Spleen (tissue), 11 donors: ENCODE measurements at regions not wholly inside any gene's neighbourhood (a gene's known extent, or its start where the extent isn't known, plus 50 kb on each side); places are given as distances from the start of the nearest gene placed in this dataset.

Experiments used
- DNase-seq: peaks from one replicate; pipeline ENCODE4 v3.0.0-alpha.2; 2020
- H3K27ac ChIP-seq, 8 donors: fragments of 200-600 bp; sonication (generic) in 7 of 8; 1 replicate in 4 of 8; 2 replicates in 4 of 8; pipeline versions ENCODE4 v1.5.0 to v1.8.0; 2016 to 2021; ENCODE audit warnings: inconsistent platforms in 4 of 8, mild to moderate bottlenecking in 4 of 8, moderate library complexity in 1 of 8
- H3K27me3 ChIP-seq, 7 donors: fragments of 200-600 bp; sonication (generic) in 6 of 7; replicated peaks in 1 of 7; 1 replicate in 4 of 7; 2 replicates in 3 of 7; pipeline versions ENCODE4 v1.5.0 to v1.8.0; 2016 to 2021; ENCODE audit warnings: inconsistent platforms in 3 of 7, mild to moderate bottlenecking in 1 of 7
- H3K36me3 ChIP-seq, 6 donors: fragments of 200-600 bp; sonication (generic) in 5 of 6; 1 replicate in 4 of 6; 2 replicates in 2 of 6; pipeline versions ENCODE4 v1.5.0 to v1.8.0; 2016 to 2021; ENCODE audit warnings: inconsistent platforms in 2 of 6
- H3K4me1 ChIP-seq, 6 donors: fragments of 200-600 bp; sonication (generic) in 5 of 6; 1 replicate in 3 of 6; 2 replicates in 3 of 6; pipeline versions ENCODE4 v1.5.0 to v1.8.0; 2016 to 2021; ENCODE audit warnings: inconsistent platforms in 3 of 6
- H3K4me3 ChIP-seq, 8 donors: fragments of 200-600 bp; sonication (generic) in 7 of 8; 1 replicate in 4 of 8; 2 replicates in 4 of 8; pipeline versions ENCODE4 v1.5.0 to v1.8.0; 2016 to 2021; ENCODE audit warnings: inconsistent platforms in 4 of 8, mild to moderate bottlenecking in 4 of 8, moderate library complexity in 2 of 8
- H3K9me3 ChIP-seq, 8 donors: fragments of 200-600 bp; sonication (generic) in 7 of 8; 1 replicate in 4 of 8; 2 replicates in 4 of 8; pipeline versions ENCODE4 v1.5.0 to v1.8.0; 2016 to 2021; ENCODE audit warnings: inconsistent platforms in 4 of 8
- POLR2A ChIP-seq, 3 donors: fragments of 450-650 bp; IDR thresholded peaks; one replicate each; pipeline ENCODE4 v1.5.1; 2017; ENCODE audit warnings: antibody characterized with exemption in 3 of 3, mild to moderate bottlenecking in 1 of 3
- POLR2AphosphoS5 ChIP-seq, 3 donors: sonication (generic); formaldehyde crosslinking; IDR thresholded peaks; one replicate each; pipeline ENCODE4 v1.5.1; 2017; ENCODE audit warnings: antibody characterized with exemption in 3 of 3
- WGBS, 5 donors: extraction: QIAGEN DNeasy Blood & Tissue Kit in 3 of 5; methylation state at CpG; one replicate each; pipeline versions ENCODE4 v1.1.5 to v1.1.7; 2013 to 2018; 5-methylcytosine and 5-hydroxymethylcytosine counted together
- intact Hi-C: fragments of 100-400 bp; cut with DNase I; formaldehyde crosslinking; loops from one replicate; pipeline ENCODE4 v1.15.0; 2023; ENCODE audit warnings: low total_unique reads
- TF ChIP-seq, protein P1 (sequence below), 11 experiments: fragments of 200-600 bp in 7 of 11; fragments of 450-650 bp in 4 of 11; sonication (generic) in 4 of 11; IDR thresholded peaks in 8 of 11; conservative IDR thresholded peaks in 3 of 11; 1 replicate in 7 of 11; 2 replicates in 4 of 11; pipeline versions ENCODE4 v1.4.0 to v1.8.0; 2016 to 2021; ENCODE audit warnings: antibody characterized with exemption in 11 of 11, inconsistent platforms in 4 of 11, mild to moderate bottlenecking in 1 of 11
- donor health status: healthy with polysubstance abuse.
- donor health status: DM: no; HTN: no; CAD: no; lungs with moderate emphysema.
- donor health status: DM: no; HTN: no; CAD: no.
- donor health status: Bipolar disorder and iron deficiency.
- donor health status: healthy.
- donor health status: DM: no; HTN: no; CAD: no.
- donor health status: DM: yes; HTN: yes; CAD: no.

DNA sequence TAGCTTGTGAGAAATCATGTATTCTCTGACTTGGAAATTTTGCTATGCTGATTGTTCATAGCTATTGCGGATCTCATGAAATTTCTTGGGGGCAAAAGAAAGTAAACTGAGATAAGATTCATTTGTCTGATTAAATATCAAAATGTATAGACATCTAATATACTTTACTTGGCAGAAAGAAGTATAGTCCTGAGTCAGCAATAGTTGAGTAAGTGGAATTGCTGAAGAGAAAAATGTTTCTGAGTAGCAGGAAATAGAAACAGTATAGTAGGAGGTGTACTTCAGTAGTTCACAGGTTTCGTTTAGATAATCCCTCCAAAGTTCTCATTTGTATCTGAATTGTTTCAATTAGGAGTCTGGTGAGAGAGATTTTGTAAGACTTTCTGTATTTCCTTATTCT lies 705.9 kb downstream of the MCTP2 start:
- no peak for DNase-seq
- H3K27ac ChIP-seq = no peak overlapping the region
- no peaks in the 10 kb centered on the region for H3K27me3 ChIP-seq
- no peaks in the 10 kb centered on the region for H3K36me3 ChIP-seq
- peaks cover 0 to 17% (median 15%) of the 10 kb centered on the region in 8 donors for H3K9me3 ChIP-seq
- no peak overlapping the region for H3K4me3 ChIP-seq
- no peaks in the 10 kb centered on the region for H3K4me1 ChIP-seq
- no peak for TF ChIP-seq POLR2AphosphoS5 (IDR thresholded peaks at IDR 0.05)
- TF ChIP-seq, protein P1, sequence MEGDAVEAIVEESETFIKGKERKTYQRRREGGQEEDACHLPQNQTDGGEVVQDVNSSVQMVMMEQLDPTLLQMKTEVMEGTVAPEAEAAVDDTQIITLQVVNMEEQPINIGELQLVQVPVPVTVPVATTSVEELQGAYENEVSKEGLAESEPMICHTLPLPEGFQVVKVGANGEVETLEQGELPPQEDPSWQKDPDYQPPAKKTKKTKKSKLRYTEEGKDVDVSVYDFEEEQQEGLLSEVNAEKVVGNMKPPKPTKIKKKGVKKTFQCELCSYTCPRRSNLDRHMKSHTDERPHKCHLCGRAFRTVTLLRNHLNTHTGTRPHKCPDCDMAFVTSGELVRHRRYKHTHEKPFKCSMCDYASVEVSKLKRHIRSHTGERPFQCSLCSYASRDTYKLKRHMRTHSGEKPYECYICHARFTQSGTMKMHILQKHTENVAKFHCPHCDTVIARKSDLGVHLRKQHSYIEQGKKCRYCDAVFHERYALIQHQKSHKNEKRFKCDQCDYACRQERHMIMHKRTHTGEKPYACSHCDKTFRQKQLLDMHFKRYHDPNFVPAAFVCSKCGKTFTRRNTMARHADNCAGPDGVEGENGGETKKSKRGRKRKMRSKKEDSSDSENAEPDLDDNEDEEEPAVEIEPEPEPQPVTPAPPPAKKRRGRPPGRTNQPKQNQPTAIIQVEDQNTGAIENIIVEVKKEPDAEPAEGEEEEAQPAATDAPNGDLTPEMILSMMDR (IDR thresholded peaks at IDR 0.05 in 8 of 11, conservative IDR thresholded peaks at IDR 0.05 in 3 of 11) = no peak
- intact Hi-C loops = no loop called here
- 77 to 90% (median 85%) methylated on average over 2 of the region's 2 CpGs for WGBS, 5 donors

DNA sequence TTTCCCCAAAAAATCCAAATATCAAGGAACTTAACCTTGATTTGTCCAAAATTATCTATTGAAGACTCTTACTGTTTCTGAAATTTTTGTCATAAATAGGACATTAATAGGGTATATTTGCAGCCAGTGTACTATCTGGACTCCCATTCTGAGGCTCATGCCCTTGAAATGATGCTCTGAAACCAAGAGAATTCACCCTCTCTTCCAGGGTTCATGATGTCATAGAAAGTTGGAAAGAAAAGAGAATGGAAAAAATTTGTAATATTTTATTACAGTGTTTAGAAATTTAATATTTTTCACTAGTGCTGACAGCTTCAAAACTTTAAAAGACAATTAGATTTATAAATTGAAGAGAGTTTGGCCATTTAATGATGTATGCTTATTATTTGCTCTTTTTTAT lies 712.5 kb downstream of the MCTP2 start:
- intact Hi-C loops = no loop called here
- Histone ChIP-seq H3K27ac (no peak overlapping the region), H3K4me3 (no peak overlapping the region), H3K27me3 (no peaks in the 10 kb centered on the region), H3K4me1 (no peaks in the 10 kb centered on the region), H3K36me3 (no peaks in the 10 kb centered on the region), H3K9me3 (peaks cover 0 to 7% (median under 1%) of the 10 kb centered on the region in 8 donors)
- TF ChIP-seq POLR2A (IDR thresholded peaks at IDR 0.05) = no peak
- no peak for TF ChIP-seq POLR2AphosphoS5 (IDR thresholded peaks at IDR 0.05)
- TF ChIP-seq, protein P1 (IDR thresholded peaks at IDR 0.05 in 8 of 11, conservative IDR thresholded peaks at IDR 0.05 in 3 of 11) = no peak
- no peak for DNase-seq

GRCh38 chr15:94951538-94951937 lies 720.2 kb downstream of the MCTP2 start:
- Histone ChIP-seq H3K4me1 (no peaks in the 10 kb centered on the region), H3K27me3 (no peaks in the 10 kb centered on the region), H3K27ac (no peak overlapping the region), H3K36me3 (no peaks in the 10 kb centered on the region), H3K4me3 (no peak overlapping the region), H3K9me3 (peaks cover 0 to 24% (median 13%) of the 10 kb centered on the region in 8 donors)
- WGBS, 5 donors = 79 to 87% (median 83%) methylated on average over 2 of the region's 2 CpGs
- TF ChIP-seq, protein P1 (IDR thresholded peaks at IDR 0.05 in 8 of 11, conservative IDR thresholded peaks at IDR 0.05 in 3 of 11) = no peak
- TF ChIP-seq POLR2AphosphoS5 (IDR thresholded peaks at IDR 0.05) (no peak), POLR2A (IDR thresholded peaks at IDR 0.05) (no peak)
- no peak for DNase-seq
- intact Hi-C loops = no loop called here

- Histone ChIP-seq H3K36me3 (no peaks in the 10 kb centered on the region), H3K9me3 (peaks cover 0 to 44% (median 34%) of the 10 kb centered on the region in 8 donors), H3K4me1 (peaks cover 0 to 19% (median 2%) of the 10 kb centered on the region in 6 donors), H3K4me3 (no peak overlapping the region), H3K27me3 (no peaks in the 10 kb centered on the region), H3K27ac (peak overlapping the region in 3 of 8 donors; percentile 70 to 75 (median 74))
- TF ChIP-seq, protein P1 (IDR thresholded peaks at IDR 0.05 in 8 of 11, conservative IDR thresholded peaks at IDR 0.05 in 3 of 11) = no peak
- TF ChIP-seq POLR2A (IDR thresholded peaks at IDR 0.05) = no peak
- no peak for TF ChIP-seq POLR2AphosphoS5 (IDR thresholded peaks at IDR 0.05)
- DNase-seq = no peak
- intact Hi-C loops = no loop called here
Observed at GRCh38 chr15:94963953-94964352, 732.6 kb downstream of the MCTP2 start.
